Skeletal muscle tissue (tissue), 3 donors: ENCODE measurements at regions not wholly inside any gene's neighbourhood (a gene's known extent, or its start where the extent isn't known, plus 50 kb on each side); places are given as distances from the start of the nearest gene placed in this dataset.
"Not testable (repeated sequence)": the region's sequence is repeated elsewhere in the genome, so short reads cannot be mapped to it uniquely, and the experiment has no call there.

Experiments
- H3K27ac ChIP-seq: one replicate; pipeline ENCODE4 v1.7.0; 2013; ENCODE audit warnings: mild to moderate bottlenecking, low read depth, low read length, inconsistent platforms
- H3K27me3 ChIP-seq, 3 donors: one replicate each; pipeline ENCODE4 v1.7.0; 2013; ENCODE audit warnings: low read length in 3 of 3; ENCODE audit not compliant: control insufficient read depth in 3 of 3, insufficient read depth in 3 of 3
- H3K36me3 ChIP-seq, 3 donors: one replicate each; pipeline ENCODE4 v1.7.0; 2013; ENCODE audit warnings: low read length in 3 of 3; ENCODE audit not compliant: control insufficient read depth in 3 of 3, insufficient read depth in 3 of 3
- H3K4me1 ChIP-seq, 3 donors: one replicate each; pipeline ENCODE4 v1.7.0; 2013; ENCODE audit warnings: low read length in 3 of 3, mild to moderate bottlenecking in 3 of 3; ENCODE audit not compliant: control insufficient read depth in 3 of 3, insufficient read depth in 3 of 3
- H3K4me3 ChIP-seq, 3 donors: one replicate each; pipeline ENCODE4 v1.7.0; 2013; ENCODE audit warnings: low read length in 3 of 3
- H3K9ac ChIP-seq, 3 donors: one replicate each; pipeline ENCODE4 v1.7.0; 2013; ENCODE audit warnings: low read length in 3 of 3, mild to moderate bottlenecking in 3 of 3, moderate library complexity in 2 of 3, low read depth in 1 of 3
- H3K9me3 ChIP-seq, 3 donors: one replicate each; pipeline ENCODE4 v1.7.0; 2013; ENCODE audit warnings: low read length in 3 of 3; ENCODE audit not compliant: control insufficient read depth in 3 of 3
- donor health status: Osteomylitis.

DNA sequence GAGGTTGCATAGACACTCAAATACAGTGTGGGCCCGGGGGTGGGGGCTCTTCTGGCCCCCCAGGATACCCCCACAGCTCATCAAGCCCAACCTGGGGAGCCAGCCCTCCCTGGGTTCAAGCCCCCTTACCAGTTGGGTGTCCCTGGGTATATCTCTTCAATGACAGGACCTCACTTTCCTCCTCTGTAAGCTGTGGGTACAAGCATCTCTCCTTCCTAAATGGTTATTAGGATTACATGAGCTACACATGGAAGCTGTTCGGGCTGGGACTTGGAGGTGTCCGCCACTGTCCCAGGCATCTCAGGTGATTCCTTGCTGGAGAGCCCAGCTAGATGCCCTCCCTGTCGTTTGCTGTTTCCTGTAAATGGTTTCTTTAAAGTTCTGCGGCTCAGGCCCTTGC is 103.5 kb downstream of the CRLF3 start:
- not testable (repeated sequence) for H3K27me3 ChIP-seq, H3K9me3 ChIP-seq, H3K4me1 ChIP-seq, H3K4me3 ChIP-seq, H3K36me3 ChIP-seq, H3K9ac ChIP-seq, H3K27ac ChIP-seq

DNA sequence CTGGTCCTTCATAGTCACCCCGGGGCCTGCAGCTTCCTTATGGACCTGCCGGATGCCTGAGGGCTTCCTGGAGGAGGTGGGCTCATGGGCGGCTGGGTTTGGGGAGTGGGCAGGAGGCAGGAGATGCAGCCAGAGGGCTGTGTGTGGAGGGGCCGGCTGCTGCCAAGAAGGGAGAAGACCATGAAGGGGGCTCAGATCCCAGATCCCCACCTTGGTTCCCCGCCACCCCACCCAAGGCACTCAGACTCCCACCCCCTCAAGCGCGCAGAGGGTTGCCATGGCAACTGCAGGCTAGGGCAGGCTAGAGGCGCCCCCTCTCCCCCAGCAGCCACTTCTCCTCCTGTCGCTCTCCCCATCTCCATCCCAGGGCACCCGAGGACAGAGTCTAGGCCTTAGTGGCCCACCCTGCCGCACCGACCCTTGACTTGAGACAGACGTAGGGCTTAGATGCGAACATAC is 104.5 kb downstream of the CRLF3 start:
- Histone ChIP-seq H3K9ac (no peak overlapping the region), H3K27ac (no peak overlapping the region), H3K4me3 (no peak overlapping the region), H3K4me1 (no peaks in the 10 kb centered on the region), H3K36me3 (no peaks in the 10 kb centered on the region), H3K27me3 (no peaks in the 10 kb centered on the region), H3K9me3 (no peaks in the 10 kb centered on the region)

DNA sequence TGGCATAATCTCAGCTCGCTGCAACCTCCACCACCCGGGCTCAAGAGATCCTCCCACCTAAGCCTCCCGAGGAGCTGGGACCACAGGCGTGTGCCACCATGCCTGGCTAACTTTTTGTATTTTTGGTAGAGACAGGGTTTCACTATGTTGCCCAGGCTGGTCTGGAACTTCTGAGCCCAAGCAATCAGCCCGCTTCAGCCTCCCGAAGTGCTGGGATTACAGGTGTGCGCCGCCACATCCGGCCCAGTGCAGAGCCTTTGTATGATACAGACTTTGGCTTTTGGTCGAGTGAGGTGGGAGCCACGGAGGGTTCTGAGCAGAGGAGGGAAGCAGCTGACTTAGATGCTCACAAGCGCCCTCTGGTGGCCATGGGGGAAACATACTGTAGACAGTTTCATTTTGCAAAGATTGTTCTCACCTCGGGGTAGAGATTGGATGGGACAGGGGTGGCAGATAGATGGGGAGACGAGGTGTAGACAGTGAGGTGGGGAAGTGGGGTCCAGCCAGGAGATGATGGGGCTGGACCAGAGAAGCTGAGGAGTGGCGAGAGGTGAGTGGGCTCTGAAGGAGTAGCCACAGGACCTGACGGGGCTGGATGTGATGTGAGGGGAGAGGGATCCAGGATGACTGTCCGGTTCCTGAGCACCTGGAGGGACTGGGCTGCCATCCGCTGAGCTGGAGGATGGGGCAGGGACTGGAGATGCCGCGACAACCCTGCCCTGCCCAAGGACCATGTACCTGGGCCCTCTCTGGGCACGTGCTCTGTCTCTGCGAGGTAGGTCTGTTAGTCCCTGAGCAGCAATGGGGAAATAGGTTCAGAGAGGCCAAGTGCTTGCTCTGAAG is 105.1 kb downstream of the CRLF3 start:
- H3K9me3 ChIP-seq, H3K9ac ChIP-seq, H3K27me3 ChIP-seq, H3K4me1 ChIP-seq, H3K4me3 ChIP-seq, H3K27ac ChIP-seq, H3K36me3 ChIP-seq: not testable (repeated sequence)

DNA sequence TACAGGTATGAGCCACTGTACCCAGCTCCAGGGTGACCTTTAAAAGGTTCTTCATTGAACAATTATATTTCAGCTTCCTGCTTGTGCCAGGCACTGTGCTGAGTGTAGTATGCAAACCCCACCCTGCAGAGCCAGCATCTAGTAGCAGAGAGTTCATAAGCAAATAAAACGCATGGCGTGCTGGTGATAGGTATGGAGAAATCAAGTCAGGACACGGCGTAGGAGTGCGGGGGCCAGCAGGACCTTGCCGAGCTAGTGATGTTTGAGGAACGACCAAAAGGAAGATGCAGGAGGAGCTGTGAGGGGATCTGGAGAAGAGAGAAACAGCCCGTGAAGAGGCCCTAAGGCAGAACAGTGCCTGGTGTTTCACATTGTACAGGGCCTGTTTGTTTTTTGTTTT is 105.8 kb downstream of the CRLF3 start:
- H3K4me1 ChIP-seq, H3K9ac ChIP-seq, H3K36me3 ChIP-seq, H3K9me3 ChIP-seq, H3K27ac ChIP-seq, H3K27me3 ChIP-seq, H3K4me3 ChIP-seq: not testable (repeated sequence)

DNA sequence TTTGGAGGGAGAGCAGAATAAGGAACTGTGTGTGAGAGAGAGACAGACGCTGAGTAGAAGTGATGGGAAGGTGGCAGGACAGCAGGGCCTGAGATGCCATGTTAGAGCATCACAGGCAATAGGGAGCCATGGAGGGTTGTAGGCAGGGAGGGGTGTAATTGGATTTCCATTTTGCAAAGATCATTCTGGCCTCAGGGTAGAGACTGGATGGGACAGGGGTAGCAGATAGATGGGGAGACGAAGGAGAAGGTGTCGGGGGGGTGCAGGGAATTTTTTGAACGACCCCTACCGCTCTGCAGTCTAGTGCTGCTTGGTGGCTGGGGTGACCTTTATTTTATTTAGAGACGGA is 106.4 kb downstream of the CRLF3 start:
- H3K36me3 ChIP-seq, H3K27me3 ChIP-seq, H3K9ac ChIP-seq, H3K4me3 ChIP-seq, H3K27ac ChIP-seq, H3K4me1 ChIP-seq, H3K9me3 ChIP-seq: not testable (repeated sequence)

DNA sequence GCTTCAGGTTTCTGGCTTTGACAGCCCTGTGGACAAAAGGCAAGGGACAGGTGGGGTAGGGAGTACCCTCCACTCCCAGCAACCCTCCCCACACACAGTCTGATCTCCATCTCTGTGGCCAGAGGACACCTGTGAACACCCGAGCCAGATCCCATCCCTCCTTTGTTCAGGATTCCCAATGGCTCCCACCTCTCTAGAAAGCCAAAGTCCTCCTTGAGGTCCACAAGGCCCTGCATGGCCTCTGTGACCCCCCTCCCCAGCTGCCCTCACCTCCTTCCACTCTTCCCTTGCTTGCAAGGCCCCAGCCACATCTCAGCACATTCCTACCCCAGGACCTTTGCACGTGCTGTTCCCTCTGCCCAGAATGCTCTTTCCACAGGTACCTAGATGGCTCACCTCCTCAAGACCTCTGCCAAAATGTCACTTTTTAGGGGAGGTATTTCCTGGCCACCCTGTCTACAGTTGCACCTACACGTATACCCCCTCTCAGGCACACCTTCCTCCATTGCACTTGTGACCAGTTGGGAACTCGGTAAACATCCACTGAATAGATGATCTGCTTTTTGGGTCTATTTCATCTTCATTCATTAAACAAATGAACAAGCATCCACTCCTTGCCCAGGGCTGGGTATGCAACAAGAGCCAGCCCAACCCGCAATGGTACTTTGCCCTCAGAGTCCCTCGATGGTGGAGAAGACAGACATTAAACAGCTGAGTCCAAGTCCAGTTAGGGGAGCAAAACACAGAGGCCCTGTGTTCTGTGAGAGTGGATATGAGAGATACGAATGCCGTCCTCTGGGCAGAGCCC is 107.0 kb downstream of the CRLF3 start:
- Histone ChIP-seq H3K4me1 (no peaks in the 10 kb centered on the region), H3K27ac (no peak overlapping the region), H3K9me3 (no peaks in the 10 kb centered on the region), H3K36me3 (no peaks in the 10 kb centered on the region), H3K9ac (no peak overlapping the region), H3K4me3 (no peak overlapping the region), H3K27me3 (no peaks in the 10 kb centered on the region)

DNA sequence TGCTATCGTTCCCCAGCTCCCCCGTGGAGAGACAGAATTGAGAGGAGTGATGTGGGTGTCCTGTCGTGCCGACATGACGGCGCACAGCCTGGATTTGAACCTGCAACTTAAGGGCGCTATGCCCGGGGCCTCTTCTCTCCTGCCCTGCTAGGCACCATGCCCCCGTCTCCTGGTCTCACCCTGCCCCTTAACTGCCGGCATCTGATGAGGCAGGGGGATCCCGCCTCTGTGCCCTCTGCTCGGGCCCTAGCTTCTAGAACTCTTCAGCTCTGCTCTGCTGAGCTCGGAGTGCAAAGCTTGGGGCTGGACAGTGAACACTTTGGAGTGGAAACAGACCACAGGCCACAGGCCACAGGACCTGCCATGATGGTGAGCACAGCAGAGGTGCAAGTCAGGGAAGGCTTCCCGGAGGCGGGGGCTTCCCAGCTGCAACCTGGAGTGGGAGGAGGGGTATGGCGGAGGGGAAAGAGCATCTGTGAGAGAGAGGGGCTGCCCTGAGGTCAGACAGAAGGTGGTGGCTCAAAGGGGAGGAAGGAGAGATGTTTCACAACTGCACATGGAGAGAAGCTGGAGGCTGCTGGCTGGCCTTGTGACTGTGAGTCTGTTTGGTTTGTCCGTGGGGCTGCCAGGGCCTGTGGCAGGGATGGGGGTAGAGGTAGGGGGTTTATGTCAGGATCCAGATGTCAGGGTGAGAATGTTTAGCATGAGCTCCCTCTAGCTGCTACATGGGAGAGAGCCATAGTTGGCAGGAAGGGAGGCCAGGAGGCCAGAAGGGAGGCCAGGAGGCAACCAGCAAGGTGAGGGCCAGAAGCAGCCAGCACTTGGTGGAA is 107.8 kb downstream of the CRLF3 start:
- Histone ChIP-seq H3K27ac (no peak overlapping the region), H3K27me3 (no peaks in the 10 kb centered on the region), H3K9ac (no peak overlapping the region), H3K4me3 (no peak overlapping the region), H3K4me1 (no peaks in the 10 kb centered on the region), H3K36me3 (no peaks in the 10 kb centered on the region), H3K9me3 (no peaks in the 10 kb centered on the region)

DNA sequence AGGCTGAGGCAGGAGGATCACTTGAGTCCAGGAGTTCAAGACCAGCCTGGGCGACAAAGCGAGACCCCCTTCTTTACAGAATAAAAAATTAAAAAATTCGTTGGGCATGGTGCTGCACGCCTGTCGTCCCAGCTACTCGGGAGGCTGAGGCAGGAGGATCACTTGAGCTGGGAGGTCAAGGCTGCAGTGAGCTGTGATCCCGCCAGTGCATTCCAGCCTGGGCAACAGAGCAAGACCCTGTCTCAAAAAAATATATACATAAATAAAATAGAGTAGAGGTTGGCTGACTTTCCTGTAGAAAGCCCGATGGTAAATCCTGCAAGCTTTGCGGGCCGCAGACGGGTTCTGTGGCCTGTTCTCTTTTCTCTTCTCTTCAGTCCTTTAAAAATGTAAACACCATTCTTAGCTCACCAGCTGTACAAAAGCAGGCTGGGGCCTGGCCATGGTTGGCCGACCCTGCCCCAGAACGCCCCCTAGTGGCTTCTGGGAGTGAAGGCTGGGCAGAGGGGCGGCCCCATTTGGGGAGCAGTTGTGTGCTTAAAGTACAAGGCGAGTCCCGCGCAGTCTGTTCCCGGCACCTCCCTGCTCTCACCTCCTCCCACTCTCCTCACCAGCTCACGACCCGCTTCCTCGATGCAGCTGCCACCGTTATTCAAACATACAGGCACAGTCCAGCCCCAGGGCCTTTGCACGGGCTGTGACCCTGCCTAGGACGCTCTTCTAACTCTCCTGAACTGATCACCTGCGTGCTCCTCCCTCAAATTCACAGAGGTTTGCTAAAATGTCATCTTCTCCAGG is 109.5 kb downstream of the CRLF3 start:
- not testable (repeated sequence) for H3K27ac ChIP-seq, H3K9ac ChIP-seq, H3K27me3 ChIP-seq, H3K4me3 ChIP-seq, H3K4me1 ChIP-seq, H3K36me3 ChIP-seq, H3K9me3 ChIP-seq

DNA sequence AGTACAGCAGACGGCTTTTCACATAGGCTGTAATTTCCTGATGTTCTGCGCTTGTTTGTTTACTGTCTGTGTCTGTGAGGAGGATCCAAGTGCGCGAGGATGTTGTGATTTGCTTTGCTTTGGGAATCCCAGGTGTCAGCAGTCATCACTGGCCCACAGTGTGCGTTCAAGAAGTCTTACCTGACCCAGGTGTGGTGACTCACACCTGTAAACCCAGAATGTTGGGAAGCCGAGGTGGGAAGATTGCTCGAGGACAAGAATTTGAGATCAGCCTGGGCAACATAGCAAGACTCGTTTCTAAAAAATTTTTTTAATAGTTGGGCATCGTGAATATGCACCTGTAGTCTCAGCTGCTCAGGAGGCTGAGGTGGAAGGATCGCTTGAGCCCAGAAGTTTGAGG is 110.7 kb downstream of the CRLF3 start:
- not testable (repeated sequence) for H3K27me3 ChIP-seq, H3K27ac ChIP-seq, H3K9ac ChIP-seq, H3K36me3 ChIP-seq, H3K9me3 ChIP-seq, H3K4me1 ChIP-seq, H3K4me3 ChIP-seq
